C4-2B (cell line): ENCODE measurements at regions not wholly inside any gene's neighbourhood (a gene's known extent, or its start where the extent isn't known, plus 50 kb on each side); places are given as distances from the start of the nearest gene placed in this dataset.

ENCODE experiments used
- ZFX ChIP-seq: fragments of 450-650 bp; IDR thresholded peaks from 2 replicates; pipeline ENCODE4 v1.6.1; 2017
- TF ChIP-seq, protein P1 (sequence below): fragments of 450-650 bp; conservative IDR thresholded peaks from 2 replicates; pipeline ENCODE4 v1.5.1; 2017; ENCODE audit warnings: mild to moderate bottlenecking

DNA sequence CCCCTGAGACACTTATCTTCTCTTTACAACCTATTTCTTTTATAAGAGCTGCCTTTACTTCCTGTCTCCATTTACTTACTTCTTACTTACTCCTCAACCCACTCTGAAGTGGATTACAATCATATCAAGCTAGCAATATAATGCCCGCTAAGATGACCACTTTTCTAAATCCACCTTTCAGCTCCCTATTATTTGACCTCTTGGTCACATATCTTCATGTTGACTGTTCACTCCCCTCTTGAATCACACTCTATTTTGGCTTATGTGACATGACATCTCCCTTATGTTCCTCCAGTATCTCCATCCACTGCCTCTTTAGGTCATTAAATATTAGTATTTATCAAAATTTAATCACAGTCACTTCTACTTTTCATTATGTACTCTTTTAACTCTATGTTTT, 255.3 kb upstream of the TRPC7 start:
- TF ChIP-seq, protein P1, sequence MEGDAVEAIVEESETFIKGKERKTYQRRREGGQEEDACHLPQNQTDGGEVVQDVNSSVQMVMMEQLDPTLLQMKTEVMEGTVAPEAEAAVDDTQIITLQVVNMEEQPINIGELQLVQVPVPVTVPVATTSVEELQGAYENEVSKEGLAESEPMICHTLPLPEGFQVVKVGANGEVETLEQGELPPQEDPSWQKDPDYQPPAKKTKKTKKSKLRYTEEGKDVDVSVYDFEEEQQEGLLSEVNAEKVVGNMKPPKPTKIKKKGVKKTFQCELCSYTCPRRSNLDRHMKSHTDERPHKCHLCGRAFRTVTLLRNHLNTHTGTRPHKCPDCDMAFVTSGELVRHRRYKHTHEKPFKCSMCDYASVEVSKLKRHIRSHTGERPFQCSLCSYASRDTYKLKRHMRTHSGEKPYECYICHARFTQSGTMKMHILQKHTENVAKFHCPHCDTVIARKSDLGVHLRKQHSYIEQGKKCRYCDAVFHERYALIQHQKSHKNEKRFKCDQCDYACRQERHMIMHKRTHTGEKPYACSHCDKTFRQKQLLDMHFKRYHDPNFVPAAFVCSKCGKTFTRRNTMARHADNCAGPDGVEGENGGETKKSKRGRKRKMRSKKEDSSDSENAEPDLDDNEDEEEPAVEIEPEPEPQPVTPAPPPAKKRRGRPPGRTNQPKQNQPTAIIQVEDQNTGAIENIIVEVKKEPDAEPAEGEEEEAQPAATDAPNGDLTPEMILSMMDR: no peak
- TF ChIP-seq ZFX: no peak
